Activated naive CD4-positive, alpha-beta T cell treated with anti-CD3 and anti-CD28 coated beads, Interleukin-2, amount 10 ng/mL, durations not matched to agents 7 days and 5 days (primary cell): ENCODE measurements at regions not wholly inside any gene's neighbourhood (a gene's known extent, or its start where the extent isn't known, plus 50 kb on each side); places are given as distances from the start of the nearest gene placed in this dataset.

Experiments
- CTCF ChIA-PET: fragments of 350-600 bp; sonication (Branson Sonifier 250); formaldehyde crosslinking; loops from one replicate; lab custom pipeline; 2021; ENCODE audit warnings: antibody characterized with exemption; lab: Charles Lee
- DNase-seq: peaks from one replicate; pipeline ENCODE4 v3.0.0-alpha.2; 2020
- H3K27ac Mint-ChIP-seq: one replicate; pipeline ENCODE4 v1.8.0; 2021; ENCODE audit warnings: mild to moderate bottlenecking, moderate library complexity, mixed read lengths
- H3K27me3 Mint-ChIP-seq: one replicate; pipeline ENCODE4 v1.8.0; 2021; ENCODE audit warnings: mild to moderate bottlenecking, mixed read lengths
- H3K36me3 Mint-ChIP-seq: one replicate; pipeline ENCODE4 v1.8.0; 2021; ENCODE audit warnings: mixed read lengths
- H3K4me1 Mint-ChIP-seq: one replicate; pipeline ENCODE4 v1.8.0; 2021; ENCODE audit warnings: mixed read lengths
- H3K4me3 Mint-ChIP-seq: one replicate; pipeline ENCODE4 v1.8.0; 2021; ENCODE audit warnings: mild to moderate bottlenecking, moderate library complexity, mixed read lengths
- H3K9me3 Mint-ChIP-seq: one replicate; pipeline ENCODE4 v1.8.0; 2021; ENCODE audit warnings: mixed read lengths

DNA sequence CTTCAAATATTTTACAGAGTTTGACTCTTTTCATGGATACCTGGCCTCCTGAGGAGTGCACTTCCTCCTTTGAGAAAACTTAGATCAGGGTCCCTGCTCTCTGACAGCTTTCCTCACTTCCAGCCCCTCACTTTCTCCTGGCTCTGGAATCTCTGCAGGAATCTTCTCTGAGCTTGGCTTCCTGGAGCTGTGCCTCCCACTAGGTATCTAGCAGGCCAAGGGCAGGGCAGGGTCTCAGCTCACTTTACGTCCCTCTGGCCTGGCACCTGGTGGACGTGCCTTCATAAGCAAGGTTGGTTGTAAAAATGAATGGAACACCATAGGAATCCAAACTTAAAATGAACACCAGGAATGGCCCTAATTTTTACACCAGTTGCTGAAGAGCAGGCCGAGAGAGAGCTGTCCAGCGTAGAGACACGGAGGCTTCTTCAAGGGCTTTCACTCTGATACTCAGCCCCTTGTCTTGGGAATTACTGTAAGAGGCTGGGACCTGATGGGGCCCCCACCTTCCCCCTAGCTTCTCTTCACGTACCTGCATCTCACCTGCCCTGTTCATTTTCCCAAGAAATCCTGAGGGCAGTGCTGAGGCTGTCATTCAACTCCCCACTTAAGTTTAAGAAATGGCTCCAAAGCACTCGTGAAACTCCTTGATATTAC is 426.9 kb upstream of the ID2 start:
- Mint-ChIP-seq H3K4me3 (no peak overlapping the region), H3K27ac (no peak overlapping the region), H3K36me3 (no peaks in the 10 kb centered on the region), H3K27me3 (peaks cover 33% of the 10 kb centered on the region), H3K4me1 (peaks cover 2% of the 10 kb centered on the region), H3K9me3 (peaks cover 3% of the 10 kb centered on the region)
- CTCF ChIA-PET = no interaction called here
- DNase-seq = no peak

DNA sequence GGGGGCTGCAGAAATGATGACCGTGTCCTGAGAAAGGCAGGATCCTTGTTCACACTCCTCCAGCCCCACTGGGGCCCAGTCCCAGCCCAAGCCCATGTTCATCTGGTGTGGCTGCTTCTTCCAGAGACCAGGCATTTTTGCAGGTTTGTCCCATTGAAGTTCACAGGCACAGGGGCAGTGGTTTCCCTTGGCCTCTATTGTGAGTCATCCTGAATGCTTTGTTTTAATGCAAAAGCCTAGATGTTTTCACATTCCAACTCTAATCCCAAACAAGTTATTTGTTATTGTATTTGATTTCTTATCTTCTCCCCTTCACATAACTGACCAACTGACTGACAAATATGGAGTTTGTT is 426.4 kb upstream of the ID2 start:
- Mint-ChIP-seq H3K27me3 (peaks cover 35% of the 10 kb centered on the region), H3K9me3 (peaks cover 2% of the 10 kb centered on the region), H3K4me1 (peaks cover 2% of the 10 kb centered on the region), H3K27ac (no peak overlapping the region), H3K36me3 (no peaks in the 10 kb centered on the region), H3K4me3 (no peak overlapping the region)
- DNase-seq = no peak
- CTCF ChIA-PET = no interaction called here

- H3K4me1 Mint-ChIP-seq = peaks cover 2% of the 10 kb centered on the region
- H3K4me3 Mint-ChIP-seq = no peak overlapping the region
- H3K36me3 Mint-ChIP-seq = no peaks in the 10 kb centered on the region
- peaks cover 29% of the 10 kb centered on the region for H3K27me3 Mint-ChIP-seq
- H3K9me3 Mint-ChIP-seq = peaks cover 1% of the 10 kb centered on the region
- H3K27ac Mint-ChIP-seq = no peak overlapping the region
- no peak for DNase-seq
- CTCF ChIA-PET = no interaction called here
Observed at GRCh38 chr2:8256905-8257304, 425.0 kb upstream of the ID2 start.

DNA sequence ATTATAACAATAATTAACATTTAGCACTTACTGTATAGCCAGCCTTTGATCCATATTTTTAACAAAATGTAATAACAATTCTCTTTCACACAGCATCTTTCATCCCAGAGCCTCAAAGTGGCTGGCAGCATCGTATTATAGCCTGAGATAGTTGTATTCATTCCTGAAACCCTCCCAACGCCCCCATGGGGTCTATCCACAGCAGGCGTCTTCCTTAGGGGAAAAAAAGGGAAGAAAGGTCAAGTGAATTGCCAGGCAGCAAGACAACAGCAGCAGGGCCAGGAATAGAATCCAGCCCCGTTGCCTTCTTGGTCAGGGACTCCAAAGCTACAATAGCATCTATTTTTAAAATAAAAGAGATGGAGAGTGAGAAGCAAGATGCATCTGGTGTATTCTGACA is 424.4 kb upstream of the ID2 start:
- Mint-ChIP-seq H3K27ac (no peak overlapping the region), H3K27me3 (peaks cover 28% of the 10 kb centered on the region), H3K4me1 (peaks cover 2% of the 10 kb centered on the region), H3K9me3 (peaks cover 1% of the 10 kb centered on the region), H3K36me3 (no peaks in the 10 kb centered on the region), H3K4me3 (no peak overlapping the region)
- CTCF ChIA-PET = no interaction called here
- no peak for DNase-seq

DNA sequence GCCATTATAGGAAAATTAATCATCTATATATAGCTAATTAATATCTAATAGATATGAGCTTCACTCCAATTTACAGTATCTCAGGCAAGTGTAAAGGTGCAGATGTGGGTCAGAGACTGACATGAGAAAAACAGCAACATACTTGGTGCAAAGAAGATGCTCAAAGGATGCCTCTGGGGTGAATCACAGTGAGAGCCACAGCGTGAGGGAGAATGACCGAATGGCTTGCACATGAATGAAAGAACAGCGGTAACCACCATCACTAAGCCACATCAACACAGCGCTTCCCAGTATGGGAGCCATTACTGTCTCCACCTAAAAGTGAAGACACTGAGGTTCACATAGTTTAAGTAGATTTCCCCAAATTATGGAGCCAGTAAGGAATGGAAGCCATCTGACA is 423.4 kb upstream of the ID2 start:
- CTCF ChIA-PET = no interaction called here
- Mint-ChIP-seq H3K27ac (no peak overlapping the region), H3K27me3 (peaks cover 27% of the 10 kb centered on the region), H3K4me1 (peaks cover 2% of the 10 kb centered on the region), H3K9me3 (no peaks in the 10 kb centered on the region), H3K4me3 (no peak overlapping the region), H3K36me3 (no peaks in the 10 kb centered on the region)
- no peak for DNase-seq

GRCh38 chr2:8259106-8259840 is 422.6 kb upstream of the ID2 start:
- CTCF ChIA-PET = no interaction called here
- Mint-ChIP-seq H3K4me1 (no peaks in the 10 kb centered on the region), H3K4me3 (no peak overlapping the region), H3K9me3 (no peaks in the 10 kb centered on the region), H3K27me3 (peaks cover 22% of the 10 kb centered on the region), H3K27ac (no peak overlapping the region), H3K36me3 (no peaks in the 10 kb centered on the region)
- DNase-seq = no peak

GRCh38 chr2:8259841-8260178 is 422.0 kb upstream of the ID2 start:
- CTCF ChIA-PET = no interaction called here
- H3K27me3 Mint-ChIP-seq = peaks cover 25% of the 10 kb centered on the region

GRCh38 chr2:8260213-8260612 is 421.6 kb upstream of the ID2 start:
- no peak for DNase-seq
- H3K9me3 Mint-ChIP-seq = no peaks in the 10 kb centered on the region

More at GRCh38 chr2:8259841-8260178, 422.0 kb upstream of the ID2 start:
- Mint-ChIP-seq H3K27ac (no peak overlapping the region), H3K4me3 (no peak overlapping the region), H3K4me1 (no peaks in the 10 kb centered on the region), H3K9me3 (no peaks in the 10 kb centered on the region), H3K36me3 (no peaks in the 10 kb centered on the region)
- no peak for DNase-seq

DNA sequence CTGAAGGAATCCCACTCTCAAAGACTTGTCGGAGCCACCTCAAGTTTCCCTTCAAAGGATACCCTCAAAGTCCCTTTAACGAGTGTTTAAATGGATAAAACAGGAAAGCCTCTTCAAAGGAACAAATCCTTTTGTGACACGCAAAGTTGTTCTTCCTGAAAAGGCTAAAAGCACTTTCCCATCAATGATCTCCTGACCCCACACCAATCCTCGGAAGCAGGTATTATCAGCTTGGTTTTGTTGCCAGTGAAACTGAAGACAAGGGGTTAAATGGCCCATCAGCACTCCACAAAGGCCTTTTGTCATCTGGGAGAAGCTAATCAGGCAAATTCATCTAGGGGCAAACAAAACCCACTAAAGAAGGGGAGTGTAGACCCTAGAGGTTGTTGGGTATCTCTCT is 418.0 kb upstream of the ID2 start:
- Mint-ChIP-seq H3K27ac (no peak overlapping the region), H3K27me3 (peaks cover 23% of the 10 kb centered on the region), H3K9me3 (no peaks in the 10 kb centered on the region), H3K36me3 (no peaks in the 10 kb centered on the region), H3K4me3 (no peak overlapping the region), H3K4me1 (no peaks in the 10 kb centered on the region)
- DNase-seq = no peak
- CTCF ChIA-PET = no interaction called here

More at GRCh38 chr2:8260213-8260612, 421.6 kb upstream of the ID2 start:
- H3K4me3 Mint-ChIP-seq = no peak overlapping the region
- no peaks in the 10 kb centered on the region for H3K4me1 Mint-ChIP-seq
- H3K36me3 Mint-ChIP-seq = no peaks in the 10 kb centered on the region
- no peak overlapping the region for H3K27ac Mint-ChIP-seq
- CTCF ChIA-PET = no interaction called here
- peaks cover 27% of the 10 kb centered on the region for H3K27me3 Mint-ChIP-seq

- no peak overlapping the region for H3K27ac Mint-ChIP-seq
- CTCF ChIA-PET = no interaction called here
- no peak overlapping the region for H3K4me3 Mint-ChIP-seq
- H3K4me1 Mint-ChIP-seq = no peaks in the 10 kb centered on the region
- no peaks in the 10 kb centered on the region for H3K9me3 Mint-ChIP-seq
- no peak for DNase-seq
- peaks cover 23% of the 10 kb centered on the region for H3K27me3 Mint-ChIP-seq
- H3K36me3 Mint-ChIP-seq = no peaks in the 10 kb centered on the region
Observed at GRCh38 chr2:8264981-8265380, 416.9 kb upstream of the ID2 start.

- no peak overlapping the region for H3K27ac Mint-ChIP-seq
- no peaks in the 10 kb centered on the region for H3K9me3 Mint-ChIP-seq
- H3K4me1 Mint-ChIP-seq = no peaks in the 10 kb centered on the region
- peaks cover 23% of the 10 kb centered on the region for H3K27me3 Mint-ChIP-seq
- H3K36me3 Mint-ChIP-seq = no peaks in the 10 kb centered on the region
- no peak for DNase-seq
- CTCF ChIA-PET = no interaction called here
- no peak overlapping the region for H3K4me3 Mint-ChIP-seq
Observed at GRCh38 chr2:8265476-8266226, 416.2 kb upstream of the ID2 start.

GRCh38 chr2:8266563-8266962 is 415.3 kb upstream of the ID2 start:
- peaks cover 20% of the 10 kb centered on the region for H3K27me3 Mint-ChIP-seq
- H3K27ac Mint-ChIP-seq = no peak overlapping the region
- no peaks in the 10 kb centered on the region for H3K9me3 Mint-ChIP-seq
- H3K4me3 Mint-ChIP-seq = no peak overlapping the region
- no peaks in the 10 kb centered on the region for H3K4me1 Mint-ChIP-seq
- DNase-seq = no peak
- H3K36me3 Mint-ChIP-seq = no peaks in the 10 kb centered on the region
- CTCF ChIA-PET = no interaction called here

DNA sequence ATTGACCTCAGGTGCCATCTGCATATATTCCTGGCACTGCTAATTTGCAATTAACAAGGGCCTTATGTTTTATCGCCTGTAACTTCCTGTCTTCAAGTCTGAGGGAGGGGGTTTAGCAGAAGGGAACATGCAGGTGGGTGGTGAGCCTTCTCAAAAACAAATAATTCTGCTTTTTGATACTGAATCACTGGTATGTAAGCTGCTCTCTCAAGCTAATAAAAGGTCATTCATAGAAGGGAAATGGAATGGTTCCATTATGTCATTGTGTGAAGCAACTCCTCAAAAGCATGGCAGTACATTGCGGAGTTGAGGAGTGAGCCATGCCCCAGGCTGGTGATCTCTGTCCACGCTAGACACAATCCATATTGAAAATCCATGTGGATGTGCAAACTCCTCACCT is 414.8 kb upstream of the ID2 start:
- H3K27me3 Mint-ChIP-seq = peaks cover 25% of the 10 kb centered on the region
- H3K4me1 Mint-ChIP-seq = no peaks in the 10 kb centered on the region
- H3K36me3 Mint-ChIP-seq = no peaks in the 10 kb centered on the region
- peaks cover 1% of the 10 kb centered on the region for H3K9me3 Mint-ChIP-seq
- CTCF ChIA-PET = no interaction called here
- no peak overlapping the region for H3K4me3 Mint-ChIP-seq
- no peak for DNase-seq
- no peak overlapping the region for H3K27ac Mint-ChIP-seq

DNA sequence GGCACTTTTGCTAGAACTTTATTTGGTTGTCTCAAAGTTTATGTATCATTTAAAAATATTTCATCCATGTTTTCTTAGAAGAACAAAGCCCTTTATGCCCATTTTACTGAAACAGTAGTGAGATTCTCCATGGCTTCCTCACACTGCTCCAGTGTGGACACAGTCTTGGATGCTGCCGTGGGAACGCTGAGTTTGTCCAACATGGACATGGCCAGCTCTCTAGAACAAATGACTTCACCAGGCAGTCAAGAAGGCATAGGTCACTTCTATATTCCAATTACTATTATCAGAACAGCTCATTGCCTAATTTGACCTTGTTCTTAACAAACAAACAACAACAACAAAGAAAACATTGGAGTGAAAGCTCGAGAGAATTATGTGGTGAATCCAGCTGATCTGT is 414.1 kb upstream of the ID2 start:
- Mint-ChIP-seq H3K36me3 (no peaks in the 10 kb centered on the region), H3K4me3 (no peak overlapping the region), H3K27ac (no peak overlapping the region), H3K27me3 (peaks cover 26% of the 10 kb centered on the region), H3K4me1 (no peaks in the 10 kb centered on the region), H3K9me3 (peaks cover 3% of the 10 kb centered on the region)
- CTCF ChIA-PET = interaction anchor here (1.4 kb wide), 1 partner anchor 276 kb away, joined by 3 read pairs; no protein-coding TSS in a partner anchor
- no peak for DNase-seq
